MCF 10A (cell line): ENCODE measurements at regions not wholly inside any gene's neighbourhood (a gene's known extent, or its start where the extent isn't known, plus 50 kb on each side); places are given as distances from the start of the nearest gene placed in this dataset.
A peak's percentile ranks its signal among the peaks of the same experiment; 100 is the strongest.

Source experiments
- BruUV-seq: library from RNA; stranded (reverse); fragments of 400-500 nt; replicated peaks from 2 replicates; lab custom pipeline; 2021; lab: Mats Ljungman, UMichigan
- CTCF ChIA-PET: fragments of 300-600 bp; sonication (Branson Sonifier 250); formaldehyde crosslinking; extraction: SDS; loops from one replicate; lab custom pipeline; 2021; ENCODE audit warnings: antibody characterized with exemption, inconsistent platforms; lab: Yijun Ruan, JAX
- POLR2A ChIA-PET: fragments of 300-600, 350-650 bp; sonication (Branson Sonifier 250); formaldehyde crosslinking; extraction: SDS; loops from one replicate; lab custom pipeline; 2020; ENCODE audit warnings: antibody characterized with exemption, inconsistent platforms; lab: Yijun Ruan, JAX
- DNase-seq: peaks from one replicate; pipeline ENCODE4 v3.0.0-alpha.2; 2018; ENCODE audit not compliant: unreplicated experiment
- H3K27ac Mint-ChIP-seq: one replicate; pipeline ENCODE4 v1.8.0; 2022; ENCODE audit warnings: mild to moderate bottlenecking, low read depth, mixed read lengths; ENCODE audit not compliant: unreplicated experiment
- H3K27me3 Mint-ChIP-seq: one replicate; pipeline ENCODE4 v1.8.0; 2022; ENCODE audit warnings: mixed read lengths; ENCODE audit not compliant: insufficient read depth, unreplicated experiment
- H3K36me3 Mint-ChIP-seq: one replicate; pipeline ENCODE4 v1.8.0; 2022; ENCODE audit warnings: mild to moderate bottlenecking, moderate library complexity, mixed read lengths; ENCODE audit not compliant: insufficient read depth, unreplicated experiment
- H3K4me1 Mint-ChIP-seq: one replicate; pipeline ENCODE4 v1.8.0; 2022; ENCODE audit warnings: mixed read lengths; ENCODE audit not compliant: insufficient read depth, unreplicated experiment
- H3K4me3 Mint-ChIP-seq: one replicate; pipeline ENCODE4 v1.8.0; 2022; ENCODE audit warnings: mild to moderate bottlenecking, moderate library complexity, mixed read lengths; ENCODE audit not compliant: unreplicated experiment
- H3K9me3 Mint-ChIP-seq: one replicate; pipeline ENCODE4 v1.8.0; 2022; ENCODE audit warnings: mixed read lengths; ENCODE audit not compliant: unreplicated experiment
- intact Hi-C: fragments of 100-400 bp; cut with micrococcal nuclease; formaldehyde crosslinking; loops from 2 replicates; pipeline ENCODE4 v1.14.1; 2022
- TF ChIP-seq, protein P1 (sequence below): fragments of 200-600 bp; IDR thresholded peaks from one replicate; pipeline ENCODE4 v1.8.0; 2022; ENCODE audit warnings: antibody characterized with exemption, mild to moderate bottlenecking; ENCODE audit not compliant: unreplicated experiment

DNA sequence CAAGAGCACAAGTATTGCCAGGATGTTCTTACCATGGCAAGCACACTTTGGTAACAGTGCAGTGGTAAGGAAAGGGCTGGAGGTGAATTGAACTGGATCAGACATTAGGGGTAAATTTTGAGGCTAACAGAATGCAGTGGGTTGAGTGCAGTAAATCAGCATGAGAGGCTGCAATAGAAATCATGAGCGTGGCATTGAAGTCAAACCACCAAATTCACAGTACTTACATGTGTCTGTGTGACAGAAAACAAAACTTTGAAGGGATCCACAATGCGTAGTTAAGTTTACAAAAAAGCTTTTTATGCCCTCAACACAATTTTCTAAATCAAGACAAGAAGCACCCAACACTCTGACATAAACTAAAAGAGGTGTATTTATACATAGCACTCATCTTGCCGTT, 428.0 kb upstream of the ARHGEF26 start:
- DNase-seq = no peak
- no TSS peak for BruUV-seq
- no peaks in the 10 kb centered on the region for H3K9me3 Mint-ChIP-seq
- H3K27me3 Mint-ChIP-seq = no peaks in the 10 kb centered on the region
- TF ChIP-seq, protein P1, sequence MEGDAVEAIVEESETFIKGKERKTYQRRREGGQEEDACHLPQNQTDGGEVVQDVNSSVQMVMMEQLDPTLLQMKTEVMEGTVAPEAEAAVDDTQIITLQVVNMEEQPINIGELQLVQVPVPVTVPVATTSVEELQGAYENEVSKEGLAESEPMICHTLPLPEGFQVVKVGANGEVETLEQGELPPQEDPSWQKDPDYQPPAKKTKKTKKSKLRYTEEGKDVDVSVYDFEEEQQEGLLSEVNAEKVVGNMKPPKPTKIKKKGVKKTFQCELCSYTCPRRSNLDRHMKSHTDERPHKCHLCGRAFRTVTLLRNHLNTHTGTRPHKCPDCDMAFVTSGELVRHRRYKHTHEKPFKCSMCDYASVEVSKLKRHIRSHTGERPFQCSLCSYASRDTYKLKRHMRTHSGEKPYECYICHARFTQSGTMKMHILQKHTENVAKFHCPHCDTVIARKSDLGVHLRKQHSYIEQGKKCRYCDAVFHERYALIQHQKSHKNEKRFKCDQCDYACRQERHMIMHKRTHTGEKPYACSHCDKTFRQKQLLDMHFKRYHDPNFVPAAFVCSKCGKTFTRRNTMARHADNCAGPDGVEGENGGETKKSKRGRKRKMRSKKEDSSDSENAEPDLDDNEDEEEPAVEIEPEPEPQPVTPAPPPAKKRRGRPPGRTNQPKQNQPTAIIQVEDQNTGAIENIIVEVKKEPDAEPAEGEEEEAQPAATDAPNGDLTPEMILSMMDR = no peak
- no peak overlapping the region for H3K27ac Mint-ChIP-seq
- H3K4me1 Mint-ChIP-seq = peaks cover 6% of the 10 kb centered on the region
- ChIA-PET CTCF (no interaction called here), POLR2A (no interaction called here)
- intact Hi-C loops = no loop called here
- H3K36me3 Mint-ChIP-seq = no peaks in the 10 kb centered on the region
- no peak overlapping the region for H3K4me3 Mint-ChIP-seq

DNA sequence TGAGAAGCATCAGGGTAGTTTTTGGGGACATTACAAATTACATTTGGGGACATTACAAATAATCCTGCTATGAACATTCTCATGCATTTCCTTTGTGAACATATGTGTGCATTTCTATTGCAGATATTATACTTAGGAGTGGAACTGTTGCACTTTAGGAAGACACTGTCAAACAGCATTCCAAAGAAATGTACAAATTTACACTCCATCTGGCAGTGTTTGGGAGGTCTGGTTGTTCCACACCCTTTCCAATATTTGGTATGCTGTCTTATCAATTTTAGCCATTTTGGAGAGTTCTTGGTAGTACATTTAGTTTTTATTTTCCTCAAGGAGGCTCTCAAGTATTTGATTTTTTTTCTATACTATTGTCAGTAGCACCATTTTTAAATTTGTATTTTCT, 419.1 kb upstream of the ARHGEF26 start:
- Mint-ChIP-seq H3K27me3 (no peaks in the 10 kb centered on the region), H3K36me3 (no peaks in the 10 kb centered on the region), H3K27ac (no peak overlapping the region), H3K4me3 (no peak overlapping the region), H3K4me1 (no peaks in the 10 kb centered on the region), H3K9me3 (no peaks in the 10 kb centered on the region)
- POLR2A ChIA-PET = no interaction called here
- CTCF ChIA-PET = interaction anchor here (0.7 kb wide), 1 partner anchor 223 kb away, joined by 3 read pairs; no protein-coding TSS in a partner anchor
- TF ChIP-seq, protein P1 = no peak
- no peak for DNase-seq
- BruUV-seq = no TSS peak
- intact Hi-C loops = no loop called here

DNA sequence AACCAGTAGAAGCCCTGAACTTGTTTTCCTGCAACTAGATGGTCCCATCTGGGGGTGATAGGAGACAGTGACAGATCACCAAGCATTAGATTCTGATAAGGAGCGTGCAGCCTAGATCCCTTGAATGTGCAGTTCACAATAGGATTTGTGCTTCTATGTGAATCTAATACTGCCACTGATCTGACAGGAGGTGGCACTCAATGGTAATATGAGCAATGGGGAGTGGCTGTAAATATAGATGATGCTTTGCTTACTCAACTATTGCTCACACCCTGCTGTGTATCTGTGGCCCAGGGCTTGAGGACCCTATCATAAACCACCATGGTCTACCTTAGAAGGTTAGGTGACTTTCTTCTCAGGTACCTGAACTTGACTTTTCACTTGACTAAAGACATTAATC, 417.1 kb upstream of the ARHGEF26 start:
- POLR2A ChIA-PET = no interaction called here

DNA sequence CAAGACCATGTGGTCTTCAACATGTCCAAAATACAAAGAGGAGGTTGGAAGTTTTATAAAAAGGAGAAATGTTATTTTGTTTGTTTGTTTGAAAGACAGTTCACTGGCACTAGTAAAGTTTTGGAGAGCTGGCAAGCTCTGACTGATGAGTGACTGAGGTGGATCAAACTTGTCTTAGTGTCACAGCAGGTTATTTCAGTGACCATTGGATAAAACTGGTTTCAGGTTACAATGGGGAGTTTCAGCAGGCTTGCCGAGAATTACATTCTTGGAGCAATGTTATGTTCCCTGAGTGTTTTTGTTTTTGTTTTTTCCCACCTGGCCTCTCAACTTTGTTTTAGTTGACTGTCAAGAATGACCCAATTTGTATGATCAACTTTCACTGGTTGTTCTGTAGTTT, 414.5 kb upstream of the ARHGEF26 start:
- Mint-ChIP-seq H3K27ac (no peak overlapping the region), H3K27me3 (no peaks in the 10 kb centered on the region), H3K9me3 (no peaks in the 10 kb centered on the region), H3K4me1 (no peaks in the 10 kb centered on the region), H3K4me3 (no peak overlapping the region), H3K36me3 (no peaks in the 10 kb centered on the region)
- CTCF ChIA-PET = no interaction called here
- intact Hi-C loops = no loop called here
- TF ChIP-seq, protein P1 = no peak
- DNase-seq = no peak
- BruUV-seq = no TSS peak
- POLR2A ChIA-PET = no interaction called here

More for the DNA sequence above, 417.1 kb upstream of the ARHGEF26 start:
- Mint-ChIP-seq H3K4me1 (no peaks in the 10 kb centered on the region), H3K27me3 (no peaks in the 10 kb centered on the region), H3K27ac (no peak overlapping the region), H3K9me3 (no peaks in the 10 kb centered on the region), H3K4me3 (no peak overlapping the region), H3K36me3 (no peaks in the 10 kb centered on the region)
- DNase-seq = peak; percentile 20
- intact Hi-C loops = loop anchor here (1.0 kb wide), 2 partner anchors 65 to 223 kb away; no protein-coding TSS in a partner anchor
- CTCF ChIA-PET = interaction anchor here (1.1 kb wide), 1 partner anchor 59 kb away, joined by 3 read pairs; no protein-coding TSS in a partner anchor
- BruUV-seq = no TSS peak
- TF ChIP-seq, protein P1 = peak; percentile 8
